K562 (cell line): ENCODE measurements at regions not wholly inside any gene's neighbourhood (a gene's known extent, or its start where the extent isn't known, plus 50 kb on each side); places are given as distances from the start of the nearest gene placed in this dataset.

Source experiments
- ATAC-seq: fragments of 200-7000 bp; cut with Tn5 transposase; 3 replicates; pipeline ENCODE4 v1.9.1; 2020; ENCODE audit warnings: moderate library complexity
- BruUV-seq: library from RNA; stranded (reverse); fragments of 400-500 nt; replicated peaks from 2 replicates; lab custom pipeline; 2021; lab: Mats Ljungman, UMichigan
- CTCF ChIA-PET: fragments of 300-600 bp; formaldehyde crosslinking; extraction: SDS; loops from one replicate; lab custom pipeline; 2021; ENCODE audit warnings: low intra/inter-chr PET ratio; lab: Yijun Ruan, JAX
- POLR2A ChIA-PET: fragments of 300-600, 350-650 bp; sonication (Branson Sonifier 250); formaldehyde crosslinking; extraction: SDS; loops from one replicate; lab custom pipeline; 2021; ENCODE audit warnings: antibody characterized with exemption, inconsistent platforms; lab: Yijun Ruan, JAX
- DNase-seq, 4 experiments: peaks; one replicate each; pipeline versions ENCODE4 v3.0.0 to v3.0.0-alpha.2; 2011 to 2018; ENCODE audit warnings: low spot score in 3 of 4, mixed read lengths in 3 of 4; ENCODE audit errors: extremely low read depth in 1 of 4
- FAIRE-seq: peaks from 2 replicates; lab custom pipeline; 2011; peaks lifted over from hg19 to GRCh38; lab: Jason Lieb, UNC
- H2AFZ ChIP-seq: 2 replicates; pipeline ENCODE4 v1.6.0; 2011; ENCODE audit warnings: low read depth, low read length, control low read depth, inconsistent platforms
- H3K27ac ChIP-seq: fragments of 200-600 bp; 3 replicates; pipeline ENCODE4 v1.8.0; 2011; ENCODE audit warnings: low read depth, mild to moderate bottlenecking, control low read depth, inconsistent platforms, low read length, moderate library complexity, mixed read lengths; ENCODE audit errors: extremely low read depth
- H3K27me3 ChIP-seq, 2 experiments: fragments of 300-600 bp in 1 of 2; 2 replicates in 1 of 2; 3 replicates in 1 of 2; pipeline versions ENCODE4 v1.6.0 to v1.8.0; 2011; ENCODE audit warnings: inconsistent platforms in 2 of 2, low read length in 2 of 2, mild to moderate bottlenecking in 1 of 2, mixed read lengths in 1 of 2, moderate library complexity in 1 of 2; ENCODE audit not compliant: control insufficient read depth in 2 of 2, insufficient read depth in 2 of 2
- H3K36me3 ChIP-seq: fragments of 300-600 bp; 3 replicates; pipeline ENCODE4 v1.8.0; 2011; ENCODE audit warnings: mild to moderate bottlenecking, low read length, inconsistent platforms; ENCODE audit not compliant: control insufficient read depth, insufficient read depth
- H3K4me1 ChIP-seq, 2 experiments: fragments of 200-600 bp in 1 of 2; replicated peaks in 1 of 2; 2 replicates in 1 of 2; 3 replicates in 1 of 2; pipeline versions ENCODE4 v1.5.1 to v1.8.0; 2011; ENCODE audit warnings: inconsistent platforms in 2 of 2, low read length in 2 of 2, mild to moderate bottlenecking in 1 of 2, mixed read lengths in 1 of 2, moderate library complexity in 1 of 2; ENCODE audit not compliant: control insufficient read depth in 2 of 2, insufficient read depth in 2 of 2
- H3K4me2 ChIP-seq: 2 replicates; pipeline ENCODE4 v1.6.1; 2011; ENCODE audit warnings: low read length, control low read depth, inconsistent platforms, mixed read lengths; ENCODE audit not compliant: insufficient read depth
- H3K4me3 ChIP-seq: fragments of 200-600 bp; sonication (generic), shearing (Covaris generic); 2 replicates; pipeline ENCODE4 v1.5.1; 2016; ENCODE audit warnings: control low read depth, inconsistent platforms
- H3K79me2 ChIP-seq: fragments of 200-600 bp; 3 replicates; pipeline ENCODE4 v1.8.0; 2011; ENCODE audit warnings: low read length, inconsistent platforms; ENCODE audit not compliant: control insufficient read depth, insufficient read depth
- H3K9ac ChIP-seq, 2 experiments: 2 replicates each; pipeline versions ENCODE4 v1.6.0 to v1.6.1; 2011; ENCODE audit warnings: low read depth in 2 of 2, low read length in 2 of 2, control low read depth in 1 of 2, inconsistent platforms in 1 of 2, mild to moderate bottlenecking in 1 of 2, mixed read lengths in 1 of 2; ENCODE audit not compliant: insufficient read depth in 1 of 2
- H3K9me1 ChIP-seq: one replicate; pipeline ENCODE4 v1.6.0; 2011; ENCODE audit warnings: inconsistent platforms, mild to moderate bottlenecking, low read length, moderate library complexity; ENCODE audit not compliant: control insufficient read depth, insufficient read depth
- H3K9me3 ChIP-seq: replicated peaks from 2 replicates; pipeline ENCODE4 v1.5.1; 2011; ENCODE audit warnings: low read depth, low read length, inconsistent platforms; ENCODE audit not compliant: control insufficient read depth, insufficient read depth
- H4K20me1 ChIP-seq: replicated peaks from 2 replicates; pipeline ENCODE4 v1.6.1; 2011; ENCODE audit warnings: low read length, inconsistent platforms, mixed read lengths; ENCODE audit not compliant: control insufficient read depth, insufficient read depth
- BRCA1 ChIP-seq, 2 experiments: fragments of 450-650 bp in 1 of 2; sonication (generic) in 1 of 2; formaldehyde crosslinking in 1 of 2; IDR thresholded peaks; 2 replicates each; pipeline versions ENCODE4 v1.5.0 to v1.6.1; 2017 to 2020; ENCODE audit warnings: mild to moderate bottlenecking in 1 of 2, missing genetic modification reagents in 1 of 2
- CBX3 ChIP-seq, 2 experiments: IDR thresholded peaks; 1 replicate in 1 of 2; 2 replicates in 1 of 2; pipeline ENCODE4 v1.6.1; 2012; ENCODE audit warnings: inconsistent platforms in 2 of 2, low read length in 2 of 2, borderline replicate concordance in 1 of 2, control low read depth in 1 of 2
- CREB1 ChIP-seq, 2 experiments: sonication (generic) in 1 of 2; formaldehyde crosslinking in 1 of 2; IDR thresholded peaks; 2 replicates each; pipeline versions ENCODE4 v1.6.1 to v1.8.0; 2012 to 2022; ENCODE audit warnings: inconsistent platforms in 1 of 2, mild to moderate bottlenecking in 1 of 2, missing genetic modification reagents in 1 of 2, moderate library complexity in 1 of 2
- HDAC8 ChIP-seq: fragments of 450-650 bp; IDR thresholded peaks from 2 replicates; pipeline ENCODE4 v1.6.1; 2016; ENCODE audit warnings: mild to moderate bottlenecking, missing genetic modification characterization, moderate library complexity, missing compliant biosample characterization
- HLTF ChIP-seq: fragments of 450-650 bp; IDR thresholded peaks from 2 replicates; pipeline ENCODE4 v1.6.1; 2016
- POLR3A ChIP-seq: IDR thresholded peaks from 2 replicates; pipeline ENCODE4 v1.6.1; 2011; ENCODE audit warnings: borderline replicate concordance, mild to moderate bottlenecking, moderate library complexity; ENCODE audit not compliant: insufficient read length, insufficient read depth; ENCODE audit errors: extremely low read depth
- PRDM10 ChIP-seq: fragments of 450-650 bp; IDR thresholded peaks from 2 replicates; pipeline ENCODE4 v1.6.1; 2018; ENCODE audit not compliant: partially characterized antibody
- ZBTB1 ChIP-seq: sonication (generic); formaldehyde crosslinking; IDR thresholded peaks from 2 replicates; pipeline ENCODE4 v1.8.1; 2023; ENCODE audit warnings: missing genetic modification reagents, low read depth, mild to moderate bottlenecking, borderline replicate concordance
- ZNF274 ChIP-seq: IDR thresholded peaks from 2 replicates; pipeline ENCODE4 v1.6.1; 2011; ENCODE audit warnings: low read depth, mild to moderate bottlenecking, low read length, moderate library complexity, borderline replicate concordance
- ZSCAN29 ChIP-seq: fragments of 450-650 bp; IDR thresholded peaks from 2 replicates; pipeline ENCODE4 v1.6.1; 2017
- WGBS: fragments of 100-300 bp; shearing (Covaris generic); methylation state at CpG from one replicate; pipeline ENCODE4 v1.1.6; 2016; ENCODE audit warnings: low coverage, mixed read lengths; ENCODE audit not compliant: insufficient coverage; ENCODE audit errors: missing lambda C conversion rate; 5-methylcytosine and 5-hydroxymethylcytosine counted together
- in situ Hi-C: fragments of 300-500 bp; cut with MboI; formaldehyde crosslinking; loops from 4 replicates; pipeline ENCODE4 v1.15.0; 2018; ENCODE audit warnings: inconsistent platforms, mixed read lengths
- intact Hi-C: fragments of 100-400 bp; cut with micrococcal nuclease; formaldehyde crosslinking; loops from 2 replicates; pipeline ENCODE4 v1.14.2; 2022
- TF ChIP-seq, protein P1 (sequence below): sonication (generic); formaldehyde crosslinking; IDR thresholded peaks from 2 replicates; pipeline ENCODE4 v1.8.0; 2022; ENCODE audit warnings: mild to moderate bottlenecking, low read depth, missing genetic modification reagents
- TF ChIP-seq, protein P2 (sequence below): sonication (generic); formaldehyde crosslinking; IDR thresholded peaks from 2 replicates; pipeline ENCODE4 v1.8.0; 2022; ENCODE audit warnings: missing genetic modification reagents, mild to moderate bottlenecking, moderate library complexity, borderline replicate concordance

DNA sequence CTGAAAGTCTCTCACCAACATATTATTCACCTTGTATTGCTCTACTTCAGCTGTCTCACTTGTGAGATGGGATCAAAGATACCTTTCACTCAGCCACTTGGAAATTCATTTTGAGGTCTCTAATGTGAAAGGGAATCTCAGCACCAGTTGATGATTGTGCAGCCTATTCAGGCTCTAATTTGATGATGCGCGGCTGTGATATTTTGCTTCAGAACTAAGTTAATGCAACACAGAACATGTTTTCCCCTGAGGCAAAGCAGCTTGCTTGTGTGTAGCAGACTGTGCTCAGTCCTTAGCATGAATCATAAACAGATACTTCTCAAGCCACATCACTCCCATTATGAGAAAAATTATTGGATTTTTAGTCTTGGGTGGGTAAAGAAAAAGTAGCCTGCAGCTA lies 378.8 kb downstream of the OSTF1 start:
- Histone ChIP-seq H3K4me2 (no peak overlapping the region), H3K27ac (no peak overlapping the region), H3K36me3 (no peaks in the 10 kb centered on the region), H3K79me2 (no peaks in the 10 kb centered on the region), H3K4me3 (no peak overlapping the region)
- CTCF ChIA-PET, result no interaction called here
- ATAC-seq, result no peak
- DNase-seq, result no peak
- no TSS peak for BruUV-seq
- POLR2A ChIA-PET, result no interaction called here
- WGBS, result 0% methylated on average over 2 of the region's 2 CpGs
- TF ChIP-seq HLTF (no peak), HDAC8 (tag) (no peak), PRDM10 (no peak), ZBTB1 (CRISPR knock-in tag) (no peak), CREB1 (IDR thresholded peaks at IDR 0.05) (no peak), CREB1 (CRISPR knock-in tag; IDR thresholded peaks at IDR 0.05) (no peak), CBX3 (IDR thresholded peaks at IDR 0.05; ENCODE audit: borderline replicate concordance in 1 of 2, low read length in 2 of 2) (no peak), ZNF274 (no peak), BRCA1 (IDR thresholded peaks at IDR 0.05) (no peak), BRCA1 (CRISPR knock-in tag; IDR thresholded peaks at IDR 0.05) (no peak), POLR3A (no peak), ZSCAN29 (no peak)
- TF ChIP-seq, protein P1, sequence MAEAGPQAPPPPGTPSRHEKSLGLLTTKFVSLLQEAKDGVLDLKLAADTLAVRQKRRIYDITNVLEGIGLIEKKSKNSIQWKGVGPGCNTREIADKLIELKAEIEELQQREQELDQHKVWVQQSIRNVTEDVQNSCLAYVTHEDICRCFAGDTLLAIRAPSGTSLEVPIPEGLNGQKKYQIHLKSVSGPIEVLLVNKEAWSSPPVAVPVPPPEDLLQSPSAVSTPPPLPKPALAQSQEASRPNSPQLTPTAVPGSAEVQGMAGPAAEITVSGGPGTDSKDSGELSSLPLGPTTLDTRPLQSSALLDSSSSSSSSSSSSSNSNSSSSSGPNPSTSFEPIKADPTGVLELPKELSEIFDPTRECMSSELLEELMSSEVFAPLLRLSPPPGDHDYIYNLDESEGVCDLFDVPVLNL (CRISPR knock-in tag), result no peak
- TF ChIP-seq, protein P2, sequence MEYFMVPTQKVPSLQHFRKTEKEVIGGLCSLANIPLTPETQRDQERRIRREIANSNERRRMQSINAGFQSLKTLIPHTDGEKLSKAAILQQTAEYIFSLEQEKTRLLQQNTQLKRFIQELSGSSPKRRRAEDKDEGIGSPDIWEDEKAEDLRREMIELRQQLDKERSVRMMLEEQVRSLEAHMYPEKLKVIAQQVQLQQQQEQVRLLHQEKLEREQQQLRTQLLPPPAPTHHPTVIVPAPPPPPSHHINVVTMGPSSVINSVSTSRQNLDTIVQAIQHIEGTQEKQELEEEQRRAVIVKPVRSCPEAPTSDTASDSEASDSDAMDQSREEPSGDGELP, result no peak
- TF ChIP-seq, all 486 proteins: peak for 0
- no peaks in the 10 kb centered on the region for H3K9me1 ChIP-seq
- FAIRE-seq, result no peak
- no peaks in the 10 kb centered on the region for H3K4me1 ChIP-seq
- no peak overlapping the region for H3K9ac ChIP-seq
- no peaks in the 10 kb centered on the region for H3K27me3 ChIP-seq
- no peaks in the 10 kb centered on the region for H4K20me1 ChIP-seq
- intact Hi-C loops (no loop called here), in situ Hi-C loops (no loop called here)
- H2AFZ ChIP-seq, result no peak overlapping the region
- H3K9me3 ChIP-seq, result no peaks in the 10 kb centered on the region
